K562 (cell line): ENCODE measurements at regions not wholly inside any gene's neighbourhood (a gene's known extent, or its start where the extent isn't known, plus 50 kb on each side); places are given as distances from the start of the nearest gene placed in this dataset.

Source experiments
- ATAC-seq: fragments of 200-7000 bp; cut with Tn5 transposase; 3 replicates; pipeline ENCODE4 v1.9.1; 2020; ENCODE audit warnings: moderate library complexity
- BruUV-seq: library from RNA; stranded (reverse); fragments of 400-500 nt; replicated peaks from 2 replicates; lab custom pipeline; 2021; lab: Mats Ljungman, UMichigan
- CTCF ChIA-PET: fragments of 300-600 bp; formaldehyde crosslinking; extraction: SDS; loops from one replicate; lab custom pipeline; 2021; ENCODE audit warnings: low intra/inter-chr PET ratio; lab: Yijun Ruan, JAX
- POLR2A ChIA-PET: fragments of 300-600, 350-650 bp; sonication (Branson Sonifier 250); formaldehyde crosslinking; extraction: SDS; loops from one replicate; lab custom pipeline; 2021; ENCODE audit warnings: antibody characterized with exemption, inconsistent platforms; lab: Yijun Ruan, JAX
- DNase-seq, 4 experiments: peaks; one replicate each; pipeline versions ENCODE4 v3.0.0 to v3.0.0-alpha.2; 2011 to 2018; ENCODE audit warnings: low spot score in 3 of 4, mixed read lengths in 3 of 4; ENCODE audit errors: extremely low read depth in 1 of 4
- FAIRE-seq: peaks from 2 replicates; lab custom pipeline; 2011; peaks lifted over from hg19 to GRCh38; lab: Jason Lieb, UNC
- H2AFZ ChIP-seq: 2 replicates; pipeline ENCODE4 v1.6.0; 2011; ENCODE audit warnings: low read depth, low read length, control low read depth, inconsistent platforms
- H3K27ac ChIP-seq: fragments of 200-600 bp; 3 replicates; pipeline ENCODE4 v1.8.0; 2011; ENCODE audit warnings: low read depth, mild to moderate bottlenecking, control low read depth, inconsistent platforms, low read length, moderate library complexity, mixed read lengths; ENCODE audit errors: extremely low read depth
- H3K27me3 ChIP-seq, 2 experiments: fragments of 300-600 bp in 1 of 2; 2 replicates in 1 of 2; 3 replicates in 1 of 2; pipeline versions ENCODE4 v1.6.0 to v1.8.0; 2011; ENCODE audit warnings: inconsistent platforms in 2 of 2, low read length in 2 of 2, mild to moderate bottlenecking in 1 of 2, mixed read lengths in 1 of 2, moderate library complexity in 1 of 2; ENCODE audit not compliant: control insufficient read depth in 2 of 2, insufficient read depth in 2 of 2
- H3K36me3 ChIP-seq: fragments of 300-600 bp; 3 replicates; pipeline ENCODE4 v1.8.0; 2011; ENCODE audit warnings: mild to moderate bottlenecking, low read length, inconsistent platforms; ENCODE audit not compliant: control insufficient read depth, insufficient read depth
- H3K4me1 ChIP-seq, 2 experiments: fragments of 200-600 bp in 1 of 2; replicated peaks in 1 of 2; 2 replicates in 1 of 2; 3 replicates in 1 of 2; pipeline versions ENCODE4 v1.5.1 to v1.8.0; 2011; ENCODE audit warnings: inconsistent platforms in 2 of 2, low read length in 2 of 2, mild to moderate bottlenecking in 1 of 2, mixed read lengths in 1 of 2, moderate library complexity in 1 of 2; ENCODE audit not compliant: control insufficient read depth in 2 of 2, insufficient read depth in 2 of 2
- H3K4me2 ChIP-seq: 2 replicates; pipeline ENCODE4 v1.6.1; 2011; ENCODE audit warnings: low read length, control low read depth, inconsistent platforms, mixed read lengths; ENCODE audit not compliant: insufficient read depth
- H3K4me3 ChIP-seq: fragments of 200-600 bp; sonication (generic), shearing (Covaris generic); 2 replicates; pipeline ENCODE4 v1.5.1; 2016; ENCODE audit warnings: control low read depth, inconsistent platforms
- H3K79me2 ChIP-seq: fragments of 200-600 bp; 3 replicates; pipeline ENCODE4 v1.8.0; 2011; ENCODE audit warnings: low read length, inconsistent platforms; ENCODE audit not compliant: control insufficient read depth, insufficient read depth
- H3K9ac ChIP-seq, 2 experiments: 2 replicates each; pipeline versions ENCODE4 v1.6.0 to v1.6.1; 2011; ENCODE audit warnings: low read depth in 2 of 2, low read length in 2 of 2, control low read depth in 1 of 2, inconsistent platforms in 1 of 2, mild to moderate bottlenecking in 1 of 2, mixed read lengths in 1 of 2; ENCODE audit not compliant: insufficient read depth in 1 of 2
- H3K9me1 ChIP-seq: one replicate; pipeline ENCODE4 v1.6.0; 2011; ENCODE audit warnings: inconsistent platforms, mild to moderate bottlenecking, low read length, moderate library complexity; ENCODE audit not compliant: control insufficient read depth, insufficient read depth
- H3K9me3 ChIP-seq: replicated peaks from 2 replicates; pipeline ENCODE4 v1.5.1; 2011; ENCODE audit warnings: low read depth, low read length, inconsistent platforms; ENCODE audit not compliant: control insufficient read depth, insufficient read depth
- H4K20me1 ChIP-seq: replicated peaks from 2 replicates; pipeline ENCODE4 v1.6.1; 2011; ENCODE audit warnings: low read length, inconsistent platforms, mixed read lengths; ENCODE audit not compliant: control insufficient read depth, insufficient read depth
- CBFA2T2 ChIP-seq: fragments of 450-650 bp; conservative IDR thresholded peaks from 2 replicates; pipeline ENCODE4 v1.6.1; 2017; ENCODE audit warnings: mild to moderate bottlenecking
- ELK1 ChIP-seq: sonication (generic); formaldehyde crosslinking; IDR thresholded peaks from 2 replicates; pipeline ENCODE4 v1.8.1; 2022; ENCODE audit warnings: missing genetic modification reagents
- EWSR1 ChIP-seq: fragments of 450-650 bp; IDR thresholded peaks from 2 replicates; pipeline ENCODE4 v1.6.1; 2018; ENCODE audit warnings: borderline replicate concordance, mild to moderate bottlenecking, low read depth, moderate library complexity; ENCODE audit not compliant: partially characterized antibody
- FUS ChIP-seq: fragments of 200-400 bp; formaldehyde crosslinking; optimal IDR thresholded peaks from 2 replicates; pipeline ENCODE3; 2017; ENCODE audit warnings: low read depth, low read length
- MYBL2 ChIP-seq, 2 experiments: fragments of 450-650 bp in 1 of 2; sonication (generic) in 1 of 2; formaldehyde crosslinking in 1 of 2; IDR thresholded peaks; 2 replicates each; pipeline versions ENCODE4 v1.6.1 to v1.8.1; 2017 to 2022; ENCODE audit warnings: borderline replicate concordance in 1 of 2, inconsistent platforms in 1 of 2, low read depth in 1 of 2, mild to moderate bottlenecking in 1 of 2, missing genetic modification reagents in 1 of 2, moderate library complexity in 1 of 2
- NFE2 ChIP-seq: IDR thresholded peaks from 2 replicates; pipeline ENCODE4 v1.6.1; 2014; ENCODE audit warnings: antibody characterized with exemption, low read depth
- SAFB ChIP-seq: fragments of 200-400 bp; formaldehyde crosslinking; IDR thresholded peaks from 2 replicates; pipeline ENCODE4 v1.6.1; 2017; ENCODE audit warnings: low read depth, low read length, borderline replicate concordance
- ZNF165 ChIP-seq: fragments of 250-450 bp; sonication (Bioruptor Pico); IDR thresholded peaks from 2 replicates; pipeline ENCODE4 v1.4.0; 2020; ENCODE audit warnings: borderline replicate concordance
- ZNF175 ChIP-seq: fragments of 200-800 bp; sonication (Bioruptor generic); IDR thresholded peaks from 2 replicates; pipeline ENCODE4 v1.6.1; 2016; ENCODE audit warnings: low read depth, mild to moderate bottlenecking, missing genetic modification characterization, missing compliant biosample characterization
- ZNF347 ChIP-seq: fragments of 450-650 bp; formaldehyde crosslinking; IDR thresholded peaks from 2 replicates; pipeline ENCODE4 v1.4.0; 2020; ENCODE audit warnings: low read depth, mild to moderate bottlenecking, moderate library complexity
- ZSCAN29 ChIP-seq: fragments of 450-650 bp; IDR thresholded peaks from 2 replicates; pipeline ENCODE4 v1.6.1; 2017
- WGBS: fragments of 100-300 bp; shearing (Covaris generic); methylation state at CpG from one replicate; pipeline ENCODE4 v1.1.6; 2016; ENCODE audit warnings: low coverage, mixed read lengths; ENCODE audit not compliant: insufficient coverage; ENCODE audit errors: missing lambda C conversion rate; 5-methylcytosine and 5-hydroxymethylcytosine counted together
- in situ Hi-C: fragments of 300-500 bp; cut with MboI; formaldehyde crosslinking; loops from 4 replicates; pipeline ENCODE4 v1.15.0; 2018; ENCODE audit warnings: inconsistent platforms, mixed read lengths
- intact Hi-C: fragments of 100-400 bp; cut with micrococcal nuclease; formaldehyde crosslinking; loops from 2 replicates; pipeline ENCODE4 v1.14.2; 2022
- TF ChIP-seq, protein P1 (sequence below): sonication (generic); formaldehyde crosslinking; IDR thresholded peaks from 2 replicates; pipeline ENCODE4 v1.8.0; 2022; ENCODE audit warnings: mild to moderate bottlenecking, missing genetic modification reagents

DNA sequence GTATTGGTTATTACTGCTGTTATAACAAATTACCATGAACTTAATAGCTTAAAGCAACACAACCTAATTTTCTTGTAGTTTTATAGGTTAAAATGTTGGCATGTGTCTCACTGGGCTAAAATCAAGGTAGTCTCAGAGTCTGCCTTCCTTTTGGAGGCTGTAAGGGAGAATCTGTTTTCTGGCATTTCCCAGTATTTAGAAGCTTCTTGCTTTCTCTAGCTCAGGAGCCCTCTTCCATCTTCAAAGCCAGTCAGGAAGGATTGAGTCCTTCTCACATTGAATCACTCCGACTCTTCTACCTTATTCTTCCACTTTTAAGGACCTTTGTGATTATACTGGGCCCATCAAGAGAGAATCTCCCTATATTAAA lies 156.2 kb downstream of the MBL2 start:
- in situ Hi-C loops, result no loop called here
- CTCF ChIA-PET, result no interaction called here

More for the DNA sequence above, 156.2 kb downstream of the MBL2 start:
- no peaks in the 10 kb centered on the region for H3K9me3 ChIP-seq
- no peaks in the 10 kb centered on the region for H3K79me2 ChIP-seq
- no peak overlapping the region for H2AFZ ChIP-seq
- no peaks in the 10 kb centered on the region for H3K36me3 ChIP-seq
- intact Hi-C loops, result no loop called here
- no peaks in the 10 kb centered on the region for H3K27me3 ChIP-seq
- H3K27ac ChIP-seq, result no peak overlapping the region
- ATAC-seq (no peak), DNase-seq (no peak), FAIRE-seq (no peak)
- WGBS, result 0% methylated on average over 1 of the region's 1 CpG
- no peak for TF ChIP-seq ZNF175 (CRISPR knock-in tag)
- TF ChIP-seq ELK1 (CRISPR knock-in tag), result no peak
- TF ChIP-seq MYBL2 (IDR thresholded peaks at IDR 0.05; ENCODE audit: low read depth), result no peak
- TF ChIP-seq MYBL2 (CRISPR knock-in tag; IDR thresholded peaks at IDR 0.05; ENCODE audit: borderline replicate concordance), result no peak
- TF ChIP-seq, protein P1, sequence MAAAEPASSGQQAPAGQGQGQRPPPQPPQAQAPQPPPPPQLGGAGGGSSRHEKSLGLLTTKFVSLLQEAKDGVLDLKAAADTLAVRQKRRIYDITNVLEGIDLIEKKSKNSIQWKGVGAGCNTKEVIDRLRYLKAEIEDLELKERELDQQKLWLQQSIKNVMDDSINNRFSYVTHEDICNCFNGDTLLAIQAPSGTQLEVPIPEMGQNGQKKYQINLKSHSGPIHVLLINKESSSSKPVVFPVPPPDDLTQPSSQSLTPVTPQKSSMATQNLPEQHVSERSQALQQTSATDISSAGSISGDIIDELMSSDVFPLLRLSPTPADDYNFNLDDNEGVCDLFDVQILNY, result no peak
- TF ChIP-seq ZSCAN29, result no peak
- TF ChIP-seq ZNF165 (CRISPR knock-in tag), result no peak
- no peak for TF ChIP-seq ZNF347
- no peak for TF ChIP-seq CBFA2T2
- TF ChIP-seq SAFB, result no peak
- no peak for TF ChIP-seq FUS
- no peak for TF ChIP-seq EWSR1
- no peak for TF ChIP-seq NFE2
- no TSS peak for BruUV-seq
- H3K9me1 ChIP-seq, result no peaks in the 10 kb centered on the region
- POLR2A ChIA-PET, result no interaction called here
- no peak overlapping the region for H3K4me2 ChIP-seq
- H4K20me1 ChIP-seq, result no peaks in the 10 kb centered on the region
- H3K4me1 ChIP-seq, result no peaks in the 10 kb centered on the region
- H3K4me3 ChIP-seq, result no peak overlapping the region
- H3K9ac ChIP-seq, result no peak overlapping the region
